PFSK-1 (cell line): ENCODE measurements at regions not wholly inside any gene's neighbourhood (a gene's known extent, or its start where the extent isn't known, plus 50 kb on each side); places are given as distances from the start of the nearest gene placed in this dataset.

ENCODE experiments used
- FOXP2 ChIP-seq: optimal IDR thresholded peaks from 2 replicates; pipeline ENCODE3; 2011; ENCODE audit warnings: borderline replicate concordance, control low read depth, inconsistent platforms; ENCODE audit not compliant: insufficient read depth; ENCODE audit errors: extremely low read length, extremely low read depth
- POLR2AphosphoS5 ChIP-seq: IDR thresholded peaks from 2 replicates; pipeline ENCODE4 v1.6.1; 2012; ENCODE audit warnings: low read depth, mild to moderate bottlenecking, control low read depth, low read length, moderate library complexity
- SIN3A ChIP-seq: IDR thresholded peaks from 2 replicates; pipeline ENCODE4 v1.6.1; 2012; ENCODE audit warnings: mild to moderate bottlenecking, low read length, moderate library complexity, borderline replicate concordance; ENCODE audit not compliant: insufficient read depth
- TAF1 ChIP-seq: IDR thresholded peaks from 2 replicates; pipeline ENCODE4 v1.6.1; 2012; ENCODE audit warnings: low read length, control low read depth, borderline replicate concordance; ENCODE audit not compliant: insufficient read depth
- TF ChIP-seq, protein P1 (sequence below), 2 experiments: IDR thresholded peaks; 2 replicates each; pipeline versions ENCODE4 v1.6.1 to v1.8.0; 2011 to 2012; ENCODE audit warnings: low read depth in 2 of 2, low read length in 2 of 2, control low read depth in 1 of 2, inconsistent platforms in 1 of 2, mild to moderate bottlenecking in 1 of 2, moderate library complexity in 1 of 2; ENCODE audit not compliant: insufficient read depth in 1 of 2

DNA sequence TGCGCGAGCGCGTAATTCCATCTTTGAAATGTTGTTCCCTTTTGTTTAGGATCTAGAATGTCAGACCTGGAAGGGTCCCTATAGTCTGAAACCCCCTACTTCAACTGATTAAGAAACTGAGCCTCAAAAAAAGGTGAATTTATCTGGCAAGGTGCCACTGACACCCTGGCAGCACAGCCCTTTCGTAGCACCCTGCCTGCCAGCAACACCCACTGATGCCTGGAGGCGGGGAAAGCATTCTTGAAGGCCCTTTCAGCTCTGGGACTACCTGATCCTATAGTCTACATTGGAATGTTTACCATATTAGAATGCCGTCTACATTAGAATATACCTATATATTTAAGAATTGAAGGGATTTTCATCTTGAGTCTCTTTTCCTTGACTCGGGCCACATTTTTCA, 542.3 kb downstream of the BUD13 start:
- no peak for TF ChIP-seq FOXP2
- TF ChIP-seq, protein P1, sequence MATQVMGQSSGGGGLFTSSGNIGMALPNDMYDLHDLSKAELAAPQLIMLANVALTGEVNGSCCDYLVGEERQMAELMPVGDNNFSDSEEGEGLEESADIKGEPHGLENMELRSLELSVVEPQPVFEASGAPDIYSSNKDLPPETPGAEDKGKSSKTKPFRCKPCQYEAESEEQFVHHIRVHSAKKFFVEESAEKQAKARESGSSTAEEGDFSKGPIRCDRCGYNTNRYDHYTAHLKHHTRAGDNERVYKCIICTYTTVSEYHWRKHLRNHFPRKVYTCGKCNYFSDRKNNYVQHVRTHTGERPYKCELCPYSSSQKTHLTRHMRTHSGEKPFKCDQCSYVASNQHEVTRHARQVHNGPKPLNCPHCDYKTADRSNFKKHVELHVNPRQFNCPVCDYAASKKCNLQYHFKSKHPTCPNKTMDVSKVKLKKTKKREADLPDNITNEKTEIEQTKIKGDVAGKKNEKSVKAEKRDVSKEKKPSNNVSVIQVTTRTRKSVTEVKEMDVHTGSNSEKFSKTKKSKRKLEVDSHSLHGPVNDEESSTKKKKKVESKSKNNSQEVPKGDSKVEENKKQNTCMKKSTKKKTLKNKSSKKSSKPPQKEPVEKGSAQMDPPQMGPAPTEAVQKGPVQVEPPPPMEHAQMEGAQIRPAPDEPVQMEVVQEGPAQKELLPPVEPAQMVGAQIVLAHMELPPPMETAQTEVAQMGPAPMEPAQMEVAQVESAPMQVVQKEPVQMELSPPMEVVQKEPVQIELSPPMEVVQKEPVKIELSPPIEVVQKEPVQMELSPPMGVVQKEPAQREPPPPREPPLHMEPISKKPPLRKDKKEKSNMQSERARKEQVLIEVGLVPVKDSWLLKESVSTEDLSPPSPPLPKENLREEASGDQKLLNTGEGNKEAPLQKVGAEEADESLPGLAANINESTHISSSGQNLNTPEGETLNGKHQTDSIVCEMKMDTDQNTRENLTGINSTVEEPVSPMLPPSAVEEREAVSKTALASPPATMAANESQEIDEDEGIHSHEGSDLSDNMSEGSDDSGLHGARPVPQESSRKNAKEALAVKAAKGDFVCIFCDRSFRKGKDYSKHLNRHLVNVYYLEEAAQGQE (IDR thresholded peaks at IDR 0.05; ENCODE audit: insufficient read depth in 1 of 2, low read depth in 2 of 2, low read length in 2 of 2) = no peak
- TF ChIP-seq POLR2AphosphoS5 = no peak
- no peak for TF ChIP-seq SIN3A
- TF ChIP-seq TAF1 = no peak

DNA sequence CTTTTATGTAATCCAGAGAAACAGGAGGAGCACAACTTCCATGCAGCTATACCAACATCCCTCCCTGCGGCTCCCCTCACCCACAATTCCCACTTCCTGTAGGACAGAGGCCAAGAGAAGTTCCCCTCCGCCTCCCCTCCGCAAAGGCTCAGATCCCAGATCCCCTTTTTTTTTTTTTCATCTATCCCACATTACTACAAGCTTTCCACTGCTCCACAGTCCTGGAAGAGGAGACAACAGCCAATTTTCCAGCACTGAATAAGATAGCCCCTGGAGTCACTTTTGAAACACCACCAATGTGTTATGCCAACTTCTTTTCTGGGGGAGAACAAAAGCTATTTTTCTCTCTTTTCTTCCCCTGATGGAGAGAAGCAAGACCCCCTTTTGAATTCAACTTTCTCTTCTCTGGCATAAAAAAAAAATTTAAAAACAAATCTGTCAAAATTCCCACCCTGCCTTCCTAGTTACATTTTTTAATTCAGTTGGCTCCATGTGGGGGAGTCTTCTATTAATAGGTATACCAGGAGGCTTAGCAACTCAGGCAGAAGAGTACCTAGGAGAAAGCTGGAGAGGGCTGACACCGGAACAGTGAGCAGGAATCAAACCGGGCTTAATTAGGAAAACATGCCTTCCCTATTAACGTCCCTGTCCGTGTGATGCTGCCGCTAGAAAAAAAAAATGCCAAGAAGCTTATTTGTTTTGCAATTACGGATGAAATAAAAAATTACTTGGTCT, 543.4 kb downstream of the BUD13 start:
- TF ChIP-seq TAF1 (no peak), SIN3A (no peak), FOXP2 (no peak), POLR2AphosphoS5 (no peak)
- TF ChIP-seq, protein P1 (IDR thresholded peaks at IDR 0.05; ENCODE audit: insufficient read depth in 1 of 2, low read depth in 2 of 2, low read length in 2 of 2) = no peak

DNA sequence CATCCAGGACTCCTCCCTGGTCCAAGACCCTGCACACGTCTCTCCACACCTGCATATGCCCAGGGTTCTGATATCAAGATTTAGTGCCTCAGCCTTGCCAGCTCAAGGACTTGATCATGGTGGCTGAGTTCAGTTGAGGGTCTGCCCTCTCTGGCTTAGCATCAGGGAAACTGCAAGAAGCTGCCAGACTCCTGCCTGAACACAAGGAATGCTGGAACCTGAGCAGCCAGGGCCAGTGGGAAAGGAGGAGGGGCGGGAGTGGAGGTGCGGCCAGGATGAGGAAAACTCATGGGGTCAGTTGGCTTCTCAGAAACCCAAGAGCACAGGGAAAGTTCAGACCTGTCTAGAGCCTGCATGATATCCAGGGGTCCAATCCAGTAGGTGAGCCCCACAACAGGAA, 546.1 kb downstream of the BUD13 start:
- TF ChIP-seq SIN3A = no peak
- TF ChIP-seq, protein P1 (IDR thresholded peaks at IDR 0.05; ENCODE audit: insufficient read depth in 1 of 2, low read depth in 2 of 2, low read length in 2 of 2) = no peak
- no peak for TF ChIP-seq FOXP2
- no peak for TF ChIP-seq POLR2AphosphoS5
- TF ChIP-seq TAF1 = no peak

DNA sequence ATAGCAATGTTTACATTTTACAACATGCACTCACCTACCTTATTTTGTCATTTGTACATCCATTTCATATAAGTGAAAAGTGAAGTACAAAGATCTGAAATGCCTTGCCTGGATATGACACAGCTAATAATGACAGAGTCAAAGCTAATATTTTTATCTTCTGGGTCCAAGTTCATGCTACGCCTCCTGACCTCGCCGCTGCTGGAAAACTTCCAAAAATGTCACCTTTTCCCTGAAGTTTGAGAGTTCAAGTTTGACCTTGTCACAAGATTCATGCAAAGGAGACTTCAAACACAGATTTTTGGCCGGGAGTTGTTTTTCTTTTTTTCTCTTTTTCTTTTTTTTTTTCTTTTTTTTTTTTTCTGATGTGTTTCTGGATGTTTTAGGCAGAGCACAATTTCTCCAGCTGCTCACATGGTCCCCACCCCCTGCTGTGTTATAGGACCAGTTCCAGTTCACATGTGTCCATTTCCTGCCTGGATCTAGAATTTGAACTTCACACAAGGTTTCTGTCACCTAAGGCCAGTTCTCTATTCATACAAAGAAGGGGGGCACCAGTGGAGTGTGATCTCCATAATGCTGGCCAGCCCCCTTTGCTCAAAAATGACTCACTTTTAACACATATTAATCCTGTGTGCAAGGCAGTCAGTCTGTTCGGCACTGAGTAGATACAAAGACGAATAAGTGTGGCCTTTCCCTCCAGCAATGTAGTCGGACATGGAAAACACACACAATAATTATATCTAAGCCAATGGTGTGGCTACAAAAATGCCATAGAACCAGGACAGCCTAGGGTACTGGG, 546.8 kb downstream of the BUD13 start:
- TF ChIP-seq, protein P1 (IDR thresholded peaks at IDR 0.05; ENCODE audit: insufficient read depth in 1 of 2, low read depth in 2 of 2, low read length in 2 of 2) = no peak
- TF ChIP-seq POLR2AphosphoS5 (no peak), FOXP2 (no peak), SIN3A (no peak), TAF1 (no peak)
